Frontal cortex (tissue), 3 donors: ENCODE measurements at regions not wholly inside any gene's neighbourhood (a gene's known extent, or its start where the extent isn't known, plus 50 kb on each side); places are given as distances from the start of the nearest gene placed in this dataset.

Source experiments
- DNase-seq, 2 donors: peaks; one replicate each; pipeline ENCODE4 v3.0.0; 2012; ENCODE audit warnings: low spot score in 2 of 2
- FAIRE-seq: peaks from 2 replicates; lab custom pipeline; 2012; peaks lifted over from hg19 to GRCh38; lab: Jason Lieb, UNC
- donor health status: control.
- donor health status: control.
- donor health status: control.

- DNase-seq: no peak
- FAIRE-seq: no peak
These were observed 55.7 kb upstream of the KCNE2 start for GRCh38 chr21:34307991-34308532.

GRCh38 chr21:34311561-34312330 lies 52.1 kb upstream of the KCNE2 start:
- no peak for FAIRE-seq
- no peak for DNase-seq

- FAIRE-seq (no peak), DNase-seq (no peak)
These were observed 50.7 kb upstream of the KCNE2 start for GRCh38 chr21:34313116-34313515.
